ENCODE measurements at regions not wholly inside any gene's neighbourhood (a gene's known extent, or its start where the extent isn't known, plus 50 kb on each side); places are given as distances from the start of the nearest gene placed in this dataset.

DNA sequence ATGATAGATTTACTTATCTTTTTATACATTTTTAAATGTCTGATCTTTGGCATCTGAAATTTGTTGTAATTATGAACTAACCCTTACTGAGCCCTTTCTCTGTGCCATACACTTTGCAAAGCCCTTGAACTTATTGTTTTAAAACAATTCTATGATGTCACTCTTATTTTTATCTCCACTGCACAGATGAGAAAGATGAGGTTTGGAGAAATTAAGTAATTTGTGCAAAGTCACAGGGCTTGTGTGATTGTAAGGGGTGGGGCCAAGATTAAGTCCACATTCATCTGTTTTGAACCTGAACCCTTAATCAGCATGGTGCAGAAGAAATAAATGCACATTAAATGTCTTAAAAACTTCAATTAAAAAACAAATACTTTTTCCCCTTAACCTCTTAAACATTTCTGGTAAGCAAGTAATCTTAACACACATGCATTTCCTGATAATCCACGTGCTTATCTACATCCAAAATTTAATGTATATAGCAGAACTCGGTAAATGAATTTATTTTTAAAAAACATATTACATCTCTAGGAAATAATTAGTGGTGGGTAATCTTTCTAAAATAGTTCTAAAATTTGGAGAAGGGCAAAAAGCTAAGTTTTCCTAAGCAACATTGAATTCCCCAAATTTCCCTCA is 189.8 kb upstream of the TBC1D5 start:
- H3K27me3 ChIP-seq (ENCODE audit: low read depth), result peaks cover 4% of the 10 kb centered on the region

DNA sequence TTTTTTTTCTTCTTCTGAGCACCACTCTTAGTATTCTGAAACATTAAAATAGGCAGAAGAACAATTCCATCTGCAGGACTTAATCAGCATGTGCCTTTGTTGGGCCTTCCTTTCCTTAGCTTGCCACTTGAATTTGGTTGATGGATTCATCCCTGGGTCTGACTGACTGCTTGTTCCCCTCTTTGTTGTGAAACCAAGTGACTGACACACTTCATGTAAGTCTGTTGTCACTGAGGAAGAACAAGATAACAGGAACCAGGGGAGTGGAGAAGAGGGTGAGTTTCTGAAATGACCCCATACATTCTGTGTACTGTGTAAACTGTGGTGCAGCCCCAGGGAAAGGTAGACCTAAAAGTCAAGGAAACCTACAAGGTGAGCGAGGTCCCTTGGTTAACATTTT is 188.7 kb upstream of the TBC1D5 start:
- Histone ChIP-seq H3K36me3 (no peaks in the 10 kb centered on the region), H3K4me3 (no peak overlapping the region), H3K9me3 (replicated peaks) (peaks cover 5% of the 10 kb centered on the region), H3K27ac (replicated peaks) (no peak overlapping the region), H3K4me1 (no peaks in the 10 kb centered on the region), H3K27me3 (ENCODE audit: low read depth) (peaks cover 4% of the 10 kb centered on the region)
- intact Hi-C loops (cut with micrococcal nuclease), result no loop called here
- DNase-seq, result no peak
- TF ChIP-seq, protein P1, sequence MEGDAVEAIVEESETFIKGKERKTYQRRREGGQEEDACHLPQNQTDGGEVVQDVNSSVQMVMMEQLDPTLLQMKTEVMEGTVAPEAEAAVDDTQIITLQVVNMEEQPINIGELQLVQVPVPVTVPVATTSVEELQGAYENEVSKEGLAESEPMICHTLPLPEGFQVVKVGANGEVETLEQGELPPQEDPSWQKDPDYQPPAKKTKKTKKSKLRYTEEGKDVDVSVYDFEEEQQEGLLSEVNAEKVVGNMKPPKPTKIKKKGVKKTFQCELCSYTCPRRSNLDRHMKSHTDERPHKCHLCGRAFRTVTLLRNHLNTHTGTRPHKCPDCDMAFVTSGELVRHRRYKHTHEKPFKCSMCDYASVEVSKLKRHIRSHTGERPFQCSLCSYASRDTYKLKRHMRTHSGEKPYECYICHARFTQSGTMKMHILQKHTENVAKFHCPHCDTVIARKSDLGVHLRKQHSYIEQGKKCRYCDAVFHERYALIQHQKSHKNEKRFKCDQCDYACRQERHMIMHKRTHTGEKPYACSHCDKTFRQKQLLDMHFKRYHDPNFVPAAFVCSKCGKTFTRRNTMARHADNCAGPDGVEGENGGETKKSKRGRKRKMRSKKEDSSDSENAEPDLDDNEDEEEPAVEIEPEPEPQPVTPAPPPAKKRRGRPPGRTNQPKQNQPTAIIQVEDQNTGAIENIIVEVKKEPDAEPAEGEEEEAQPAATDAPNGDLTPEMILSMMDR (IDR thresholded peaks at IDR 0.05; ENCODE audit: borderline replicate concordance), result no peak

More for the DNA sequence above, 189.8 kb upstream of the TBC1D5 start:
- no peaks in the 10 kb centered on the region for H3K36me3 ChIP-seq
- peaks cover 5% of the 10 kb centered on the region for H3K9me3 ChIP-seq (replicated peaks)
- no peak for DNase-seq
- H3K4me1 ChIP-seq, result peaks cover 5% of the 10 kb centered on the region
- TF ChIP-seq, protein P1 (IDR thresholded peaks at IDR 0.05; ENCODE audit: borderline replicate concordance), result no peak
- H3K4me3 ChIP-seq, result no peak overlapping the region
- intact Hi-C loops (cut with micrococcal nuclease), result no loop called here
- H3K27ac ChIP-seq (replicated peaks), result no peak overlapping the region

DNA sequence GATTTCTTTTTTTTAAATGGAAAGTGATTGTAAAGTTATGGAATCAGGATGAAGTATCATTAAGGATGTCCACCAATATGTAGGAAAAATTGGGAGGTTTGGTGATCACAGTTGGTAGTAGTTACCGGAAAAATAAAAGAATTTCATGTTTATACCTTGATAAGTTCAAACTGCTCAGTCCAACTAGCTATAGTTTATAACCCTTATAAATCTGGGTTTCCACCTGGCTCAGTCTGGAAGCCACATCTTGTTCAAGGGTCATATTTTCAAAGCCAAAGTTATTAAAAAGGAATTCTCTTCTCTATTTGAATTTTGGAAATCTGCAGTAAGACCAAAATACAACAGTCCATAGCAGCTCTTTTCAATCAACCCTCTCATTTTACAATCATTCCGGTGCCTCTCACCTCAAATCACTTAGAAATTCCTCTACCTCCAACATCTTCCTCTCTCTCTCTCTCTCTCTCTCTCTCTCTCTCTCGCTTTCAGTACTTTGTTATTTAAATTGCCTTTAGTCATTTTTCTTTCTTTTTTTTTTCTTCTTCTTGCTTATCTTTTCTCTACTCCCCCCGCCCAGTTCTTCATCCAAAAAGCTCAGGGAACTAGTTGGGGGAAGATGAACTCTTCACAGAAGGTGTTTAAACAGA is 186.2 kb upstream of the TBC1D5 start:
- no peak overlapping the region for H3K27ac ChIP-seq (replicated peaks)
- H3K27me3 ChIP-seq (ENCODE audit: low read depth), result peaks cover 4% of the 10 kb centered on the region
- no peaks in the 10 kb centered on the region for H3K4me1 ChIP-seq
- intact Hi-C loops (cut with micrococcal nuclease), result no loop called here
- DNase-seq, result no peak
- TF ChIP-seq, protein P1 (IDR thresholded peaks at IDR 0.05; ENCODE audit: borderline replicate concordance), result no peak
- no peaks in the 10 kb centered on the region for H3K36me3 ChIP-seq
- peaks cover 5% of the 10 kb centered on the region for H3K9me3 ChIP-seq (replicated peaks)
- H3K4me3 ChIP-seq, result no peak overlapping the region

DNA sequence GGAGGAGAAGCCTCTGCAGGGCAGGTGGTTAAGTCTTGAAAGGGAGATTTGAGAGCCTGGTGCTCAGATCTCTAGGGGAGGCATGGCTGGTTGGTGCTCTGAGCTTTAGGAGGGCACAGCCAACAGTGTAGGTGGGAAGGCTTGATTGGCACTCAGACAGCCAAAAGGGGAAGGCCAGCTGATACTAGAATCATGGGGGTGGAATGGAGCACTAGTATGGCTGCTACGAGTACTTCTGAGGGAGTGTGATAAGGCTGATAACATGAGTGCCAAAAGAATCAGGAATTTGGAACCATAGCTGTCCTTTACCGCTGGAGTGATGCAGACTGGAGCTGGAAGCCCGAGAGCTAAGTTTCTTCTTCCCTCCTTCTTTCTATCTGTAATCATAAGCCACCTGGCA is 184.6 kb upstream of the TBC1D5 start:
- TF ChIP-seq, protein P1 (IDR thresholded peaks at IDR 0.05; ENCODE audit: borderline replicate concordance), result no peak
- peaks cover 4% of the 10 kb centered on the region for H3K27me3 ChIP-seq (ENCODE audit: low read depth)
- no peaks in the 10 kb centered on the region for H3K4me1 ChIP-seq
- intact Hi-C loops (cut with micrococcal nuclease), result no loop called here
- H3K36me3 ChIP-seq, result no peaks in the 10 kb centered on the region
- H3K27ac ChIP-seq (replicated peaks), result no peak overlapping the region
- no peak for DNase-seq
- H3K4me3 ChIP-seq, result no peak overlapping the region
- H3K9me3 ChIP-seq (replicated peaks), result peaks cover 5% of the 10 kb centered on the region

DNA sequence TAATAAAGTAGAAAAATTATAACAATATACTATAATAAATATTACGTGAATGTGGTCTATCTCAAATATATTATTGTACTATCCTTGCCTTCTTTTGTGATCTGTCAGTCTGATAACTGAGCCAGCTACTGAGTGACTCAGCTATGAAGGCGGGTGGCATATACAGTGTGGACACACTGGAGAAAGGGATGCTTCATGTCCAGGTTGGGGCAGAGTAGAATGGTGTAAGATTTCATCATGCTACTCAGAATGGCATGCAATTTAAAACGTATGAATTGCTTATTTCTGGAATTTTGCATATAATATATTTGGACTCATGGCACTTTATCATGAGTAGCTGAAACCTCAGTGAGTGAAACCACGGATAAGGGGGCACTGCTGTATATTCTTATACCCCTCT is 172.9 kb upstream of the TBC1D5 start:
- no peaks in the 10 kb centered on the region for H3K36me3 ChIP-seq
- TF ChIP-seq, protein P1 (IDR thresholded peaks at IDR 0.05; ENCODE audit: borderline replicate concordance), result no peak
- H3K27ac ChIP-seq (replicated peaks), result no peak overlapping the region
- intact Hi-C loops (cut with micrococcal nuclease), result loop anchor here (5.0 kb wide), 1 partner anchor 362 kb away; no protein-coding TSS in a partner anchor
- no peak for DNase-seq
- H3K4me3 ChIP-seq, result no peak overlapping the region
- no peaks in the 10 kb centered on the region for H3K4me1 ChIP-seq
- H3K27me3 ChIP-seq (ENCODE audit: low read depth), result peaks cover 53% of the 10 kb centered on the region
- no peaks in the 10 kb centered on the region for H3K9me3 ChIP-seq (replicated peaks)
